Nucleus accumbens (tissue), 56 donors: ENCODE measurements at regions not wholly inside any gene's neighbourhood (a gene's known extent, or its start where the extent isn't known, plus 50 kb on each side); places are given as distances from the start of the nearest gene placed in this dataset.
A peak's percentile ranks its signal among the peaks of the same experiment; 100 is the strongest.

Source experiments
- DNase-seq, 56 donors: peaks; one replicate each; lab custom pipeline; 2025; lab: John Stamatoyannopoulos, UW

DNA sequence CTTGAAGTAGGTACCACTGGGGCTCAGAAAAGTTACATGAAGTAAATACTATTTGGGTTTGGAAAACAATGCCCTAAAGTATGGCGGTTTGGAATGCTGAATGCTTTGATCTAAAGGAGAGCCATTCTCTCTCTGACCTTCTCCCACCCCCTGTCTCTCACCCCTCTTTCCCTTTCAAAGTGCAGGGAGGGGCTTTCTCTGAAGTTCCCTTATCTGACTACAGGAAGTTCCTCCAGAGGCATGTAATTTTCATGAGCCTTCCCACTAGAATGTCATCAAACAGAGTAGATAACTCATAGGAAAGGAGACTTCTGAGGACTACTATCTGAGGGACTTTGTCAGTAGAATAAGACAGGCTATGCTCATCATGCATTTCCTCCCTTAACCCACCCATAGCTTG is 216.7 kb upstream of the PCSK2 start:
- no peak for DNase-seq

GRCh38 chr20:17012546-17013226 is 214.2 kb upstream of the PCSK2 start:
- DNase-seq: no peak

- peak in 35 of 56 donors; percentile 1 to 56 (median 8) for DNase-seq
These were observed 212.6 kb upstream of the PCSK2 start for GRCh38 chr20:17014217-17014616.

GRCh38 chr20:17014756-17015366 is 212.0 kb upstream of the PCSK2 start:
- no peak for DNase-seq

- DNase-seq: no peak
These were observed 209.6 kb upstream of the PCSK2 start for GRCh38 chr20:17017232-17017631.

GRCh38 chr20:17021481-17021880 is 205.4 kb upstream of the PCSK2 start:
- DNase-seq: no peak

DNA sequence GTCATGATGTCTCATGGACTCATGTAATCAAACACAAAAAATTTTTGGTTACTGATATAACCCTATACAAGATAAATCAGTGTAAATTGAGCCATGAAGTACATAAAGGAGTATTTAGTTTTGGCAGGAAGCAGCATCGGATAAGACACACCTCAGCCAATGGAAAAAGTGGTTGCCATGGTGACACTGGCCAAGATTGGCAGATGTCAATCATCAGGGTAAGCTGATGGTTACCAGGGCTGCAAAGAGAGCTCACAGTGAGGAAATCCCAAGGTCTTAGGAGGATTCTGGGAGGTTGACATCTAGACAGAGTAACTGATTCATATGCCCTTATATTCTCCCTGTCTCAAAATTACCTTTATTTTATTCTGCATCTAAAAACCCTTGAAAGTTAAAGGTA is 203.8 kb upstream of the PCSK2 start:
- DNase-seq: no peak

DNA sequence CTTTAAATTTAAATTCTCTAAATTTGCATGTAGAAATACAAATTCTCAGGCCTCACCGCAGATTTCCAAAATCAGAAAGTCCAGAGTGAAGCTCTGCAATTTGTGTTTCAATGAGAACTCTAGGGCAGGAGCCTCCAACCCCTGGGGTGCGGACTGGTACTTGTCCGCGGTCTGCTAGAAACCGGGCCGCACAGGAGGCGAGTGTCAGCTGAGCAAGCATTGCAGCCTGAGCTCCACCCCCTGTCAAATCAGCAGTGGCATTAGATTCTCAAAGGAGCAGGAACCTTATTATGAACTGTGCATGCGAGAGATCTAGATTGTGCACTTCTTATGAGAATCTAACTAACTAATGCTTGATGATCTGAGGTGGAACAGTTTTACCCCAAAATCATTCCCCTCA is 203.0 kb upstream of the PCSK2 start:
- peak in 1 of 56 donors; percentile 1 for DNase-seq

DNA sequence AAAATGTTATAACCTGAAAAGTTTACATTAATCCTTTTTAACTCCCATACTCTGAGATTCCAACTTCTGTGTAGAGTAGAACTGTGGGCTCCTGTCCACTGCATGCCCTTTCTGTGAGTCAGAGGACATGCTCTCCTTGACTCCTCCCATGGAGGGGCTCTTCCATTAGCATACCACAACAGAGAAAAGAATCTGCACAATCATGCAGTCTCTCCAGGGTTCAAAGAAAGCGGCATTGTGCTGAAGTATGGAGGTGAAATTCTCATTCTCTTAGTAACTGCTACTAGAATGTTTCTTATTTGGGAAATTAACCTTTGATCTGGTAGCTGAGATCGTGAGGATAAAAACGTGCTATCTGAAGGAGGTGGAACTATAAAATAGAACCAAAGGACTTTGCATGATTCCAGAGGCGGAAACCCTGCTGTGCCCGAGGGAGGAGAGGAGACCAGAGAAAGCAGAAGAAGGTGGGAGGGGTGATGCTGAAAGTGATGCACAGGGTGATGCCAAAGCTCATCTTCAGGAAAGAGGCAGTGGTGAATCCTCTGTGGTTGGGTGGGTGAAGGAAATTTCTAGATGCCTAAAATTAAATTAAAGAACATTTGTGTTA is 202.2 kb upstream of the PCSK2 start:
- DNase-seq: no peak

- DNase-seq: no peak
These were observed 200.5 kb upstream of the PCSK2 start for GRCh38 chr20:17026346-17026745.

DNA sequence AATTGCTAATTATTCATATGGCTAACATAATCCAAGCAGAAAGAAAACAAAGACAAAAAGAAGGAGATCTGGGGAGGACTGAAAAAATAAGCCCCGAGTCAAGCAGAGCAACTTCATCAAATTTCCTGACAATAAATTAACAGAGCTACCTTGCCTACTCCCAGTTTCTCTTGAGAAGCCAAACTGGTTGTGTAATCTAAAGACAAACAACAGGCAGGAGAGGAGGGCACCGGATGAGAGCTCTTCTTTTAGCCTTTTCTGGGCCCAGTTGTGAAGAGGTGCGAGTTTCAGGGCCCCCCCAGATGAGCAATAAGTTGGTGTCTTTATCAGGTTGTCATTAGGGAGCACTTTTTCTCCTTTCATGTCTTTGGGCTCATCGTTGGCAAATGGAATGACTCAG is 197.1 kb upstream of the PCSK2 start:
- DNase-seq: no peak

GRCh38 chr20:17036541-17036940 is 190.3 kb upstream of the PCSK2 start:
- no peak for DNase-seq

- no peak for DNase-seq
These were observed 184.7 kb upstream of the PCSK2 start for GRCh38 chr20:17042122-17042521.

- no peak for DNase-seq
These were observed 183.5 kb upstream of the PCSK2 start for GRCh38 chr20:17043323-17043722.

- peak in 9 of 56 donors; percentile 2 to 25 (median 6) for DNase-seq
These were observed 181.9 kb upstream of the PCSK2 start for GRCh38 chr20:17044891-17045290.

DNA sequence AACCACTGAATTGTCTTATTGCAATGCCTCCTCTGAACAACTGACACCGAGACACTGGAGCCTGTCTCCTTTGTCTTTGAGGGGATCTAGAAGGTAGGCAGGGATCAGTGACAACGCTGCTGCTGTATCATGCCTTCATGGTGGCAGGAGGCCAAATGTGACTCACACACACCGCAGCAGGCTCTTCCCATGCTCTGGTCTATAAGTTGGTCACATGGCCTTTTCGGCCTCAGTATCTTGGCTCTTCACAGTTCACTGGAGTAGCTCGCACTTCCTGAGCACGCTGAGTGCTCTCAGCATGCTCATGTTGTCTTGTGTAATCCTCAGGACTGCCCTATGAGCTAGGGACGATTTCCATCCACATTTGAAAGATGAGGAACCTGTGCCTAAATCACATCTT is 167.4 kb upstream of the PCSK2 start:
- no peak for DNase-seq

GRCh38 chr20:17061715-17062114 is 165.1 kb upstream of the PCSK2 start:
- DNase-seq: no peak

DNA sequence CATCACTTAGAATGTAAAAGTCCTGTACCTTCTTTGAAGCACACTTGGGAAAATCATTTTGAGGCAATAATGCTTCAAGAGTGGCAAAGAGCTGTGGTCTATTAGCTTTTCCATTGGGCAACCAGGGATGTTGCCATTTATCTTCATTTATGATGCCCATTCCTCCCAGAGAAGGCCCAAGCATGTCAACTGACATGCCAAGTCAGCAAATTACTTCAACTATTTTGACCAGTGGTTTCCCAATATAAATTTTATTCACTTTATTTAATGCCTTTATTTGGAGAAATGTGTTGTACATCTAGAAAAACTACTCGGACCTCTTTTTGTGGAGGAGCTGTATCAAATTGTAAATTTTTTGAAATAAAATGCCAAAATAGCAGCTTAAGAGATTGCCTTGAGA is 164.1 kb upstream of the PCSK2 start:
- no peak for DNase-seq

DNA sequence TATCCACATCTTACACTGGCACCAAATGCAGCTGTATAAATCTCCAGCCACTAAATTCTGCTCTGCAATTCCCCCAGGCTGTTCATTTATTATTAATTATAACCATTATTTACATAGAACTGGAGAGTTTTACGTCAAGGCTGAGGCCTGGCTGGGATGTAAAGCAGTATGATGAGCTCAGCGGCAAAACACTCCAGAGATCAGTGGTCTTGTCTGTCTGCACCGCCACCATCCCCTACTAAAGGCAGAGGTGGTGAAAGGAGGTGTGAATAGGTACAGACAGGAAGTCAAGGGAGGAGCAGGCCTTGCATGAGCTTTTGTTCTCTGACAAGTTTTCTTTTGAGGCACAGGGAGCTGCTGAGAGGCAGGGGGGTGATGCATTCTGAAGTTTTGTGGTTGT is 159.9 kb upstream of the PCSK2 start:
- DNase-seq: no peak

GRCh38 chr20:17068084-17068711 is 158.6 kb upstream of the PCSK2 start:
- DNase-seq: no peak

DNA sequence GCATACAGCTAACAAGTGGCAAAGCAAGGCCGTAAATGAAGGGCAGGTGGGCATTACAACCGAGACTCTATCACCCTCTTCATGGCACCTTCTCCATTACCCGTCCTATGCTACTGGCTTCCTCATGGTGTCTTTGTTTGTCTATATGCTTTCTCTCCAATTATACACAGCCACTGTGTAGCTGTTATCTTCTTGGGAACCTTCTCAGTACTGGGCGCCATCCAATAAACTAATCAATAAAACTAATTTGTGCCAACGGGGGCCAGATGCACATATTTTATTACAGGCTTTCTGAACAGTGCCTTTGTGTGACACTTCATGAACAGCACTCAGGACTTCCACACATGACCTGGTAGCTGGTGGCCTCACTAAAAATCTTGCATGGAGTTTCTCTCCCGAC is 149.8 kb upstream of the PCSK2 start:
- no peak for DNase-seq

DNA sequence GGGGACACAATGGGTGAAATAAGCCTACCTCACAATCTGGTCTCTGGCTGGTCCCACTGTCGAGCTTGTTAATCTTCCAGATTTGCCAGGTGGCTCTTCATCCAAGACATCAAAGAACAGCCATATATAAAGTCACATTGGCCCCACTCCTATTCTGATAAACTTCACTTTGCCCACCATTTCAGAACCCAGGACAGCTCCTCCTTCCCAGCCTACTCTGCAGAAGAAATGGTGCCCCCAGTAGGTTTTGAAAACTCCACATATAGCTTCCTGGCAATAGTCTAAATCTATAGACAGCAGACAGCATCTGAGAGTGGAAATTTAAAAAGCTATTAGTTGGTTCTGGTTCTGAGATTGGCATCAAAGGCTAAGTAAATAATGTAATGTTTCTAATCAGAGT is 143.1 kb upstream of the PCSK2 start:
- DNase-seq: no peak
